Gastrocnemius medialis (tissue), 4 donors: ENCODE measurements at regions not wholly inside any gene's neighbourhood (a gene's known extent, or its start where the extent isn't known, plus 50 kb on each side); places are given as distances from the start of the nearest gene placed in this dataset.
"Not testable (repeated sequence)": the region's sequence is repeated elsewhere in the genome, so short reads cannot be mapped to it uniquely, and the experiment has no call there.

Source experiments
- ATAC-seq, 2 donors: fragments of 150-250 bp; one replicate each; pipeline ENCODE4 v1.9.1; 2016
- DNase-seq, 2 donors: peaks; one replicate each; pipeline ENCODE4 v3.0.0-alpha.2; 2019
- H3K27ac ChIP-seq, 4 donors: fragments of 200-600 bp; sonication (generic); 1 replicate in 1 of 4; 2 replicates in 3 of 4; pipeline ENCODE4 v1.5.1; 2016 to 2018; ENCODE audit warnings: mild to moderate bottlenecking in 2 of 4, moderate library complexity in 1 of 4
- H3K27me3 ChIP-seq, 3 donors: fragments of 200-600 bp; sonication (generic) in 2 of 3; 1 replicate in 1 of 3; 2 replicates in 2 of 3; pipeline versions ENCODE4 v1.5.1 to v1.6.0; 2016 to 2019; ENCODE audit warnings: mild to moderate bottlenecking in 1 of 3, moderate library complexity in 1 of 3
- H3K36me3 ChIP-seq, 2 donors: fragments of 200-600 bp; sonication (generic) in 1 of 2; one replicate each; pipeline ENCODE4 v1.5.1; 2017 to 2018
- H3K4me1 ChIP-seq, 2 donors: fragments of 200-600 bp; sonication (generic) in 1 of 2; one replicate each; pipeline ENCODE4 v1.5.1; 2016 to 2017; ENCODE audit warnings: mild to moderate bottlenecking in 2 of 2
- H3K4me3 ChIP-seq, 4 donors: fragments of 200-600 bp; sonication (generic) in 3 of 4; 1 replicate in 1 of 4; 2 replicates in 3 of 4; pipeline ENCODE4 v1.5.1; 2016 to 2019; ENCODE audit warnings: mild to moderate bottlenecking in 2 of 4
- H3K9me3 ChIP-seq, 3 donors: fragments of 200-600 bp; sonication (generic) in 2 of 3; 1 replicate in 1 of 3; 2 replicates in 2 of 3; pipeline ENCODE4 v1.5.1; 2016 to 2019
- CTCF ChIP-seq, 5 experiments: fragments of 450-650 bp in 3 of 5; fragments of 200-600 bp in 2 of 5; sonication (generic) in 2 of 5; IDR thresholded peaks in 4 of 5; conservative IDR thresholded peaks in 1 of 5; 1 replicate in 4 of 5; 2 replicates in 1 of 5; pipeline ENCODE4 v1.5.1; 2016 to 2019; ENCODE audit warnings: antibody characterized with exemption in 5 of 5, mild to moderate bottlenecking in 3 of 5, moderate library complexity in 3 of 5
- POLR2A ChIP-seq, 2 donors: fragments of 450-650 bp; IDR thresholded peaks; one replicate each; pipeline ENCODE4 v1.6.1; 2017; ENCODE audit warnings: antibody characterized with exemption in 2 of 2, mild to moderate bottlenecking in 2 of 2, moderate library complexity in 2 of 2
- in situ Hi-C, 4 donors: fragments of 200-750 bp; cut with MboI; loops; one replicate each; pipeline versions ENCODE4 v1.15.0 to v1.8.0; 2017; ENCODE audit warnings: low sequenced_read_pairs in 4 of 4
- intact Hi-C: fragments of 100-400 bp; cut with DNase I; formaldehyde crosslinking; loops from one replicate; pipeline ENCODE4 v1.15.1; 2023; ENCODE audit warnings: low total_unique reads

- intact Hi-C loops: no loop called here
- DNase-seq: no peak
- H3K27me3 ChIP-seq: no peaks in the 10 kb centered on the region
- no peak for ATAC-seq
- no peaks in the 10 kb centered on the region for H3K36me3 ChIP-seq
- no peaks in the 10 kb centered on the region for H3K9me3 ChIP-seq
- H3K27ac ChIP-seq: no peak overlapping the region
- no peak overlapping the region for H3K4me3 ChIP-seq
- in situ Hi-C loops: no loop called here
- no peak for TF ChIP-seq CTCF (IDR thresholded peaks at IDR 0.05 in 4 of 5, conservative IDR thresholded peaks at IDR 0.05 in 1 of 5)
- TF ChIP-seq POLR2A (IDR thresholded peaks at IDR 0.05): no peak
- H3K4me1 ChIP-seq: no peaks in the 10 kb centered on the region
Observed at GRCh38 chr3:36065321-36065720, 315.0 kb upstream of the STAC start.

- Histone ChIP-seq H3K36me3 (no peaks in the 10 kb centered on the region), H3K4me1 (no peaks in the 10 kb centered on the region), H3K27ac (no peak overlapping the region), H3K27me3 (no peaks in the 10 kb centered on the region), H3K9me3 (no peaks in the 10 kb centered on the region), H3K4me3 (no peak overlapping the region)
- ATAC-seq (no peak), DNase-seq (no peak)
- in situ Hi-C loops (no loop called here), intact Hi-C loops (no loop called here)
- TF ChIP-seq POLR2A (IDR thresholded peaks at IDR 0.05) (no peak), CTCF (IDR thresholded peaks at IDR 0.05 in 4 of 5, conservative IDR thresholded peaks at IDR 0.05 in 1 of 5) (no peak)
Observed at GRCh38 chr3:36075491-36075890, 304.8 kb upstream of the STAC start.

- H3K4me3 ChIP-seq: no peak overlapping the region
- no peak overlapping the region for H3K27ac ChIP-seq
- no peak for DNase-seq
- no peaks in the 10 kb centered on the region for H3K27me3 ChIP-seq
- intact Hi-C loops (no loop called here), in situ Hi-C loops (no loop called here)
- no peaks in the 10 kb centered on the region for H3K36me3 ChIP-seq
- no peaks in the 10 kb centered on the region for H3K4me1 ChIP-seq
- H3K9me3 ChIP-seq: no peaks in the 10 kb centered on the region
- ATAC-seq: no peak
- TF ChIP-seq CTCF (IDR thresholded peaks at IDR 0.05 in 4 of 5, conservative IDR thresholded peaks at IDR 0.05 in 1 of 5): no peak
- no peak for TF ChIP-seq POLR2A (IDR thresholded peaks at IDR 0.05)
Observed at GRCh38 chr3:36077320-36077719, 303.0 kb upstream of the STAC start.

GRCh38 chr3:36082958-36083357 is 297.3 kb upstream of the STAC start:
- not testable (repeated sequence) for H3K27me3 ChIP-seq, ATAC-seq

GRCh38 chr3:36095238-36095637 is 285.1 kb upstream of the STAC start:
- no peak overlapping the region for H3K4me3 ChIP-seq
- no peaks in the 10 kb centered on the region for H3K36me3 ChIP-seq
- in situ Hi-C loops: no loop called here
- H3K4me1 ChIP-seq: no peaks in the 10 kb centered on the region
- H3K27me3 ChIP-seq: no peaks in the 10 kb centered on the region
- ATAC-seq: no peak
- TF ChIP-seq CTCF (IDR thresholded peaks at IDR 0.05 in 4 of 5, conservative IDR thresholded peaks at IDR 0.05 in 1 of 5) (no peak), POLR2A (IDR thresholded peaks at IDR 0.05) (no peak)
- H3K27ac ChIP-seq: no peak overlapping the region
- intact Hi-C loops: no loop called here
- no peaks in the 10 kb centered on the region for H3K9me3 ChIP-seq
- DNase-seq: no peak

More at GRCh38 chr3:36082958-36083357, 297.3 kb upstream of the STAC start:
- H3K27ac ChIP-seq, DNase-seq, H3K4me3 ChIP-seq, in situ Hi-C loops, H3K9me3 ChIP-seq, intact Hi-C loops, H3K4me1 ChIP-seq, H3K36me3 ChIP-seq: not testable (repeated sequence)
